ENCODE measurements at regions not wholly inside any gene's neighbourhood (a gene's known extent, or its start where the extent isn't known, plus 50 kb on each side); places are given as distances from the start of the nearest gene placed in this dataset.

- H3K4me1 ChIP-seq (ENCODE audit: control insufficient read depth in 1 of 2, extremely low read depth in 1 of 2, insufficient read depth in 2 of 2, low read length in 2 of 2) = no peaks in the 10 kb centered on the region
- Mint-ChIP-seq H3K4me1 (no peaks in the 10 kb centered on the region), H3K4me3 (no peak overlapping the region), H3K27ac (no peak overlapping the region), H3K36me3 (no peaks in the 10 kb centered on the region), H3K9me3 (peaks cover 0 to 11% (median 6%) of the 10 kb centered on the region in 3 donors), H3K27me3 (peaks cover 3% of the 10 kb centered on the region in 2 donors)
- no peak overlapping the region for H3K27ac ChIP-seq (ENCODE audit: low read length)
- ATAC-seq (replicated peaks in 1 of 4) = no peak
- POLR2A ChIA-PET = no interaction called here
- H3K9me3 ChIP-seq = no peaks in the 10 kb centered on the region
- no peak for DNase-seq
- no peaks in the 10 kb centered on the region for H3K27me3 ChIP-seq (replicated peaks in 1 of 2; ENCODE audit: control insufficient read depth in 2 of 2, extremely low read depth in 1 of 2, insufficient read depth in 2 of 2, low read length in 1 of 2)
- CTCF ChIA-PET = no interaction called here
- no peak overlapping the region for H3K4me3 ChIP-seq (ENCODE audit: control insufficient read depth in 1 of 2, extremely low read depth in 1 of 2, low read length in 1 of 2)
- H3K36me3 ChIP-seq (ENCODE audit: control insufficient read depth in 2 of 2, extremely low read depth in 1 of 2, insufficient read depth in 1 of 2, low read length in 1 of 2) = no peaks in the 10 kb centered on the region
- no CpG with 5 or more reads among the region's 3 CpGs for WGBS (ENCODE audit: insufficient coverage)
These were observed 1090.3 kb upstream of the CITED2 start for GRCh38 chr6:140464720-140465119.

DNA sequence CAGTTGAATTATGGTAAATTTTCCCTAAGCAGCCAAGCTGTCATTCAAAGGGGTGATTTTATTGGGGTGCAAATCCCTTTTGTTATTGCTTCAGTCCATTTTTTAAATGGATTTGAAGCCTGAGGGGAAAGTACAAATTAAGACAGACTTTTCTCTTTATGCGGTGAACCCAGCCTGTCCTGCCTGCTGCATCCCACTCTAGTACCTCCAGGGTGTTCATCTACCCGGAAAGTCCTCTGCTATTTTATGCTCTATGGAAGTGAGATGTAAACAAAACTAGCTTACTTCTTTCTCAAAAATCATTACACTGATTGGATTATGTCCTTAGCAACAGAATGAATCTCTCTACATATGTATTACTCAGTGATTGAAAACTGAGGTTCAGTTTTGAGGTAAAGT is 1088.9 kb upstream of the CITED2 start:
- Mint-ChIP-seq H3K27ac (no peak overlapping the region), H3K4me3 (no peak overlapping the region), H3K4me1 (no peaks in the 10 kb centered on the region), H3K36me3 (no peaks in the 10 kb centered on the region), H3K9me3 (peaks cover 0 to 11% (median 6%) of the 10 kb centered on the region in 3 donors), H3K27me3 (peaks cover 3 to 4% of the 10 kb centered on the region in 2 donors)
- Histone ChIP-seq H3K4me1 (ENCODE audit: control insufficient read depth in 1 of 2, extremely low read depth in 1 of 2, insufficient read depth in 2 of 2, low read length in 2 of 2) (no peaks in the 10 kb centered on the region), H3K9me3 (no peaks in the 10 kb centered on the region), H3K36me3 (ENCODE audit: control insufficient read depth in 2 of 2, extremely low read depth in 1 of 2, insufficient read depth in 1 of 2, low read length in 1 of 2) (no peaks in the 10 kb centered on the region), H3K27ac (ENCODE audit: low read length) (no peak overlapping the region), H3K27me3 (replicated peaks in 1 of 2; ENCODE audit: control insufficient read depth in 2 of 2, extremely low read depth in 1 of 2, insufficient read depth in 2 of 2, low read length in 1 of 2) (no peaks in the 10 kb centered on the region), H3K4me3 (ENCODE audit: control insufficient read depth in 1 of 2, extremely low read depth in 1 of 2, low read length in 1 of 2) (no peak overlapping the region)
- DNase-seq (no peak), ATAC-seq (replicated peaks in 1 of 4) (no peak)
- CTCF ChIA-PET = interaction anchor here in 1 of 2 donors (0.6 kb wide), 1 partner anchor 28 kb away, joined by 3 read pairs; no protein-coding TSS in a partner anchor
- WGBS (ENCODE audit: insufficient coverage) = no CpG with 5 or more reads among the region's 2 CpGs
- POLR2A ChIA-PET = interaction anchor here in 1 of 2 donors (0.5 kb wide), 1 partner anchor 1369 kb away, joined by 4 read pairs; no protein-coding TSS in a partner anchor

DNA sequence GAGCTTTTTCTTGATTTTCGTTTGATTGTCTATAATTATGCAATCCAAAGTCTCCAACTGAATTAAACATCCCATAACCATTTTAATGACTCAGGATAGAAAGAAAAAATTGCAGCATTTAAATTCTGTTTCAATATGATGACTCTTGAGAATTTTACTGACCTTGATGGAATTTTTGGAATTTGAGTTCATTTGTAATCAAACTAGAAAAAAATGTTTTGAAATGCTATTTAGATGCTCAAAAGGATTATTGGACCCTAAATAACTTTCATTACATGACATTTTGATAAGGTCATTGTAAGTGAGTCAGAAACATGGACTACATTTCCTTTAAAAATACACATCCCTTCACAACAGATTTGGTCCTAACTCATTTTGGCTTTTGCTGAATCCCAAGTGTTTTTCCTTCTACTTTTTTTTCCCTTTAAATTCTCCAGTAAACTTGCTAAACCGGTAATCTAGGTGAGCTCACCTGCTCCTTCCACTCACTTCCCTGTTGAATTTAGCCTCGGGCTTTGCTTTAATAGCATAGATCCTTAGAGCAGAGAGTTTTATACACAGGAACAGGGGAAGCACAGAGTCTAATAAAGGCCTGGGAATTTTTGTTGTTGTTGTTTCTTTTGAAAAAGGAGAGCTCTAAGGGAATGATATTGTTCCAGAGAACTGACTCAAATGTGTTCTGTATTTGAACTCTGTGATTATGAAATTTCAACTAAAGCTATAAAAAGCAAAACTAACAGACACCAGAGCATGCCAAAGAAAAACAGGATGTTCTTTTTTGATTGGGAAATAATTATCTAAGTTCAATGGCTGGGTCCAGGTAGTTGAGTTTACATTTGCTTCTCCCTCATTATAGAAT is 1088.2 kb upstream of the CITED2 start:
- Histone ChIP-seq H3K36me3 (ENCODE audit: control insufficient read depth in 2 of 2, extremely low read depth in 1 of 2, insufficient read depth in 1 of 2, low read length in 1 of 2) (no peaks in the 10 kb centered on the region), H3K27me3 (replicated peaks in 1 of 2; ENCODE audit: control insufficient read depth in 2 of 2, extremely low read depth in 1 of 2, insufficient read depth in 2 of 2, low read length in 1 of 2) (no peaks in the 10 kb centered on the region), H3K4me1 (ENCODE audit: control insufficient read depth in 1 of 2, extremely low read depth in 1 of 2, insufficient read depth in 2 of 2, low read length in 2 of 2) (no peaks in the 10 kb centered on the region), H3K9me3 (no peaks in the 10 kb centered on the region), H3K4me3 (ENCODE audit: control insufficient read depth in 1 of 2, extremely low read depth in 1 of 2, low read length in 1 of 2) (no peak overlapping the region), H3K27ac (ENCODE audit: low read length) (no peak overlapping the region)
- H3K27me3 Mint-ChIP-seq = peaks cover 3 to 6% of the 10 kb centered on the region in 2 donors
- no peak for DNase-seq
- no peak overlapping the region for H3K4me3 Mint-ChIP-seq
- POLR2A ChIA-PET = interaction anchor here in 1 of 2 donors (0.5 kb wide), 1 partner anchor 1368 kb away, joined by 4 read pairs; no protein-coding TSS in a partner anchor
- no CpG with 5 or more reads among the region's 3 CpGs for WGBS (ENCODE audit: insufficient coverage)
- CTCF ChIA-PET = interaction anchor here in 1 of 2 donors (0.6 kb wide), 1 partner anchor 27 kb away, joined by 3 read pairs; no protein-coding TSS in a partner anchor
- ATAC-seq (replicated peaks in 1 of 4) = no peak
- peaks cover 0 to 11% (median 6%) of the 10 kb centered on the region in 3 donors for H3K9me3 Mint-ChIP-seq
- H3K27ac Mint-ChIP-seq = no peak overlapping the region
- no peaks in the 10 kb centered on the region for H3K36me3 Mint-ChIP-seq
- H3K4me1 Mint-ChIP-seq = no peaks in the 10 kb centered on the region

GRCh38 chr6:140462076-140462452 is 1087.6 kb upstream of the CITED2 start:
- Mint-ChIP-seq H3K36me3 (no peaks in the 10 kb centered on the region), H3K4me1 (no peaks in the 10 kb centered on the region), H3K9me3 (peaks cover 0 to 11% (median 6%) of the 10 kb centered on the region in 3 donors), H3K27me3 (peaks cover 3 to 6% of the 10 kb centered on the region in 2 donors), H3K4me3 (no peak overlapping the region), H3K27ac (no peak overlapping the region)
- ChIA-PET CTCF (no interaction called here), POLR2A (no interaction called here)
- no peak for ATAC-seq (replicated peaks in 1 of 4)
- Histone ChIP-seq H3K4me3 (ENCODE audit: control insufficient read depth in 1 of 2, extremely low read depth in 1 of 2, low read length in 1 of 2) (no peak overlapping the region), H3K27ac (ENCODE audit: low read length) (no peak overlapping the region), H3K9me3 (no peaks in the 10 kb centered on the region), H3K36me3 (ENCODE audit: control insufficient read depth in 2 of 2, extremely low read depth in 1 of 2, insufficient read depth in 1 of 2, low read length in 1 of 2) (no peaks in the 10 kb centered on the region), H3K4me1 (ENCODE audit: control insufficient read depth in 1 of 2, extremely low read depth in 1 of 2, insufficient read depth in 2 of 2, low read length in 2 of 2) (no peaks in the 10 kb centered on the region), H3K27me3 (replicated peaks in 1 of 2; ENCODE audit: control insufficient read depth in 2 of 2, extremely low read depth in 1 of 2, insufficient read depth in 2 of 2, low read length in 1 of 2) (no peaks in the 10 kb centered on the region)
- DNase-seq = no peak

DNA sequence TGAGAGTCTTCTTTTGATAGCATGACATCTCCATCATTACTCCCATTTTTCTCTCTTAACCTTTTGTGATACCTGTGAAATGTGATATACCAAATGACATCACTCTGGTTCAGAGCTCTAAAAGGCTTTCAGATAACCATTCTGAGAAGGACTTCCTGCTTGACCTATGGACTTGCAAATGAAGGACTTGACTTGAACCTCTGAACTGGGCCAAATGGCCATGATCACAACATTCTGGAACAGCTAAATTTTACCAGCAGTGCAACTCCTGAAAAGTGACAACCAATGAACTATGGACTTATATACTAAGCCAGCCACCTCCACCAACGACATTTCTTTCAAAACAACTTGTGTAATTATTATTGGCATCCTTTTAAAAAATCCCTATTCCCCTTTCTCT is 1085.8 kb upstream of the CITED2 start:
- Mint-ChIP-seq H3K9me3 (no peaks in the 10 kb centered on the region), H3K27ac (no peak overlapping the region), H3K4me3 (no peak overlapping the region), H3K4me1 (no peaks in the 10 kb centered on the region), H3K27me3 (peaks cover 3 to 6% of the 10 kb centered on the region in 2 donors), H3K36me3 (no peaks in the 10 kb centered on the region)
- H3K4me3 ChIP-seq (ENCODE audit: control insufficient read depth in 1 of 2, extremely low read depth in 1 of 2, low read length in 1 of 2) = no peak overlapping the region
- H3K4me1 ChIP-seq (ENCODE audit: control insufficient read depth in 1 of 2, extremely low read depth in 1 of 2, insufficient read depth in 2 of 2, low read length in 2 of 2) = no peaks in the 10 kb centered on the region
- no peak overlapping the region for H3K27ac ChIP-seq (ENCODE audit: low read length)
- no CpG with 5 or more reads among the region's 1 CpG for WGBS (ENCODE audit: insufficient coverage)
- ChIA-PET CTCF (no interaction called here), POLR2A (no interaction called here)
- no peaks in the 10 kb centered on the region for H3K27me3 ChIP-seq (replicated peaks in 1 of 2; ENCODE audit: control insufficient read depth in 2 of 2, extremely low read depth in 1 of 2, insufficient read depth in 2 of 2, low read length in 1 of 2)
- ATAC-seq (replicated peaks in 1 of 4) (no peak), DNase-seq (no peak)
- H3K36me3 ChIP-seq (ENCODE audit: control insufficient read depth in 2 of 2, extremely low read depth in 1 of 2, insufficient read depth in 1 of 2, low read length in 1 of 2) = no peaks in the 10 kb centered on the region
- H3K9me3 ChIP-seq = no peaks in the 10 kb centered on the region

GRCh38 chr6:140459209-140459608 is 1084.8 kb upstream of the CITED2 start:
- H3K4me1 ChIP-seq (ENCODE audit: control insufficient read depth in 1 of 2, extremely low read depth in 1 of 2, insufficient read depth in 2 of 2, low read length in 2 of 2) = no peaks in the 10 kb centered on the region
- ChIA-PET POLR2A (no interaction called here), CTCF (no interaction called here)
- H3K27ac ChIP-seq (ENCODE audit: low read length) = no peak overlapping the region
- H3K27me3 Mint-ChIP-seq = peaks cover 3 to 6% of the 10 kb centered on the region in 2 donors
- no peak overlapping the region for H3K4me3 Mint-ChIP-seq
- no peak for ATAC-seq (replicated peaks in 1 of 4)
- no peaks in the 10 kb centered on the region for H3K36me3 ChIP-seq (ENCODE audit: control insufficient read depth in 2 of 2, extremely low read depth in 1 of 2, insufficient read depth in 1 of 2, low read length in 1 of 2)
- no peak overlapping the region for H3K4me3 ChIP-seq (ENCODE audit: control insufficient read depth in 1 of 2, extremely low read depth in 1 of 2, low read length in 1 of 2)
- no CpG with 5 or more reads among the region's 2 CpGs for WGBS (ENCODE audit: insufficient coverage)
- DNase-seq = no peak
- H3K9me3 ChIP-seq = no peaks in the 10 kb centered on the region
- no peak overlapping the region for H3K27ac Mint-ChIP-seq
- H3K27me3 ChIP-seq (replicated peaks in 1 of 2; ENCODE audit: control insufficient read depth in 2 of 2, extremely low read depth in 1 of 2, insufficient read depth in 2 of 2, low read length in 1 of 2) = no peaks in the 10 kb centered on the region
- no peaks in the 10 kb centered on the region for H3K36me3 Mint-ChIP-seq
- no peaks in the 10 kb centered on the region for H3K4me1 Mint-ChIP-seq
- H3K9me3 Mint-ChIP-seq = no peaks in the 10 kb centered on the region

Measured in T-cell (primary cell).